ENCODE measurements at regions not wholly inside any gene's neighbourhood (a gene's known extent, or its start where the extent isn't known, plus 50 kb on each side); places are given as distances from the start of the nearest gene placed in this dataset.

DNA sequence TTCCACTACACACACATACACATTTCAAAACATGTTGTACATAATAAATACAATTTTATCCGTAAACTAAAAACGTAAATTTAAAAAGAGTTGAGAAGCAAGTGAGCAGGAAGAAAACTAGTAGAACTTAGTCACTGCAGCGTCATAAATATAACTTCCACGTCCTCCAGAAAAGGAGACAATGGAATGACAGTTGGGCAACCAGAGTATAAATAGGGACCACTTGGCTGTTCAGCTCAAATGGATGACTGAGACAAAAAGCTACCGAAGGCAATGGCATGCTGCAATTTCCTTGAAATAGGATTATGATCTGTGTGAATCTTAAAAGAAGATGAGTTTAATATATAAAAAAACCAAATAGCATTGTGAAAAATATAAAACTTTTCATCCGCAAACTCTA is 438.5 kb upstream of the RGMB start:
- TF ChIP-seq GATA2 (IDR thresholded peaks at IDR 0.05; ENCODE audit: low read depth, low read length): no peak
- no peak for TF ChIP-seq GATA3 (IDR thresholded peaks at IDR 0.05; ENCODE audit: low read depth, low read length)

DNA sequence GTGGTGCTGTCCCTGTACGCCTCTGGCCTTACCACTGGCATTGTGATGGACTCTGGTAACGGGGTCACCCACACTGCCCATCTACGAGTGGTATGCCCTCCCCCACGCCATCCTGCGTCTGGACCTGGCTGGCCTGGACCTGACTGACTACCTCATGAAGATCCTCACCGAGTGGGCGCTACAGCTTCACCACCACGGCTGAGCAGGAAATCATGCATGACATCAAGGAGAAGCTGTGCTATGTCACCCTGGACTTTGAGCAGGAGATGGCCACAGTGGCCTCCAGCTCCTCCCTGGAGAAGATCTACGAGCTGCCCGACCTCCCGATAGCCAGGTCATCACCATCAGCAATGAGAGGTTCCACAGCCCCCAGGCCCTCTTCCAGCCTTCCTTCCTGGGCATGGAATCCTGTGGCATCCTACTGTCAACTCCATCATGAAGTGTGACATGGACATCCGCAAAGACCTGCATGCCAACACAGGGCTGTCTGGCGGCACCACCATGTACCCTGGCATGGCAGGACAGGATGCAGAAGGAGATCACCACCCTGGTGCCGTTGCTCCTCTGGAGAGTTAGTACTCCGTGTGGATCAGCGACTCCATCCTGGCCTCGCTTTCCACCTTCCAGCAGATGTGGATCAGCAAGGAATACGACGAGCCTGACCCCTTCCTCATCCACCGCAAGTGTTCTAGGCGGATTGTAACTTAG is 434.2 kb upstream of the RGMB start:
- no peak for TF ChIP-seq GATA2 (IDR thresholded peaks at IDR 0.05; ENCODE audit: low read depth, low read length)
- TF ChIP-seq GATA3 (IDR thresholded peaks at IDR 0.05; ENCODE audit: low read depth, low read length): no peak

DNA sequence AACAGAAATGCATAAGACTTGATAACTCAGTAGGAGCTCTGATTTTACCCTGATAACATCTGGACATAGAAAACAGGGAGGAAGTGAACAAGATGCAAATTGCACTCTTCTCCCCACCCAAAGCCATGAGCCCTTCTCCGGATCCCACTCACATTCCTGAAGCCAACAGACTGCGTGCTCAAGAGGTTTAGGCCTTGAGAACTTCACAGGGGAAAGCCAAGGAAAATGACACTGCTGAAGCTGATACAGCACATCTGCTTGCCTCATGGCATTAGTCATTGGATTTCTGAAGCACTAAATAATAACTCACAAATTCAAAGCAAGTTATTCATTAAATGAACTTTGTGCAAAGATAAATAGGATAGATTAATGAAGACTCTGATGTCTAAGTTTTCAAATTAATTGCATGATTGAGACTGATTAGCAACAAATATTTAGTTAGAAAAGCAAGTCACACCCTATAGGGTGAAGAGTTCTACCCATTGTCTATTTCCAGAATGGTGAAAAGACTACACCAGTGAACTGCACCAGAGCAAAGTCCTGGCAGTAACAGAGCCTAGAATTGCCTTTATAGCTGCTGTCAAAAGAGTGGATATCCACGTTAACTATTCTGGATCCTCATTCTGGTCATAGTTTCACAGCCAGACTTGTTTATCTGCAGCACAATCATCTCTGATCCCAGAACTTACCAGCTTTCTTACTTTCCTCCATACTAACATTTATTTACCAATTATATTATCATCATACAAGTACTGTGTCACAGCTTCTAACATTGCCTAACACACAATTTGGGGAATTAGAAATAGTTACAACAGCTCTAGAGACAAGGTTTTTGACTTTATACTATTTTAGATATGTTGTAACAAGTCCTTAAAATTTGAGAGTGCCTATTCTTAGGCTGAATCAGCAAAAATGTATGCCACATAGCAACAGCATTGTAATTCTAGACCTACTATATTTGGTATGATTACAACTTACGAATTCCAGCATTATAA is 432.1 kb upstream of the RGMB start:
- no peak for TF ChIP-seq GATA2 (IDR thresholded peaks at IDR 0.05; ENCODE audit: low read depth, low read length)
- TF ChIP-seq GATA3 (IDR thresholded peaks at IDR 0.05; ENCODE audit: low read depth, low read length): no peak

DNA sequence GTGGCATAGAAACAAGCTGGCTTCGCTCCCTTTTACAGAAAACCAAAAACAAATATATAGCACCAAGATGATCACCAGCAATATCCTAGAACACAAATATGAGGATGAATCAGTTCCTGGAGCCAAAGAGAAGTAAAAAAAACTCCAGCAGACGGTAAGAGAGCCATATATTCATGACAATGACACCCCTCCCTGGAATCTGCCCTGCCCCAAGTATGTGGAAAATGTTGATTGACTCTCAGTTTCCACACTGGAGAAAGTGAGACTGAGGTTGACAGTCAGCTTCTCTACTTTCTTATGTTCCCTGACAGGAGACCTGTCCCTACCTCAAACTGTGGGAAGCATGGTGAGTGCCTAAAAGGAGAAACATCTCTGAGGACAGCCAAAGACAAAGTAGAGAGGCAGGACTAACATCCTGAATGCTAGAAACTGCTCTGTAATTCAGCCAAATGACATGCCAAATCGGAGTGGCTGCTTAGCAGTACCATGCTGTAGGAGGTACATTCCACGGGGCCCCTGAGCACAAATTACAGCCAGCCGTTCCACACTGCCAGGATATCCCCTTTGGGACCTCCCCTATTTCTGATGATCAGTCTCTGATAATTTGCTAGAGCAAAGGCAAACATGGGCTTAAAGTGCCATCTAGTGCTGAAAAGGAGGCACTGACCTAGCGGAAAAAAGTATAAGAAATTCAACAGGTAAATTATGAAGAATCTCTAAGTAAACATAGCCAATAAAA is 424.0 kb upstream of the RGMB start:
- TF ChIP-seq GATA2 (IDR thresholded peaks at IDR 0.05; ENCODE audit: low read depth, low read length): no peak
- TF ChIP-seq GATA3 (IDR thresholded peaks at IDR 0.05; ENCODE audit: low read depth, low read length): no peak

DNA sequence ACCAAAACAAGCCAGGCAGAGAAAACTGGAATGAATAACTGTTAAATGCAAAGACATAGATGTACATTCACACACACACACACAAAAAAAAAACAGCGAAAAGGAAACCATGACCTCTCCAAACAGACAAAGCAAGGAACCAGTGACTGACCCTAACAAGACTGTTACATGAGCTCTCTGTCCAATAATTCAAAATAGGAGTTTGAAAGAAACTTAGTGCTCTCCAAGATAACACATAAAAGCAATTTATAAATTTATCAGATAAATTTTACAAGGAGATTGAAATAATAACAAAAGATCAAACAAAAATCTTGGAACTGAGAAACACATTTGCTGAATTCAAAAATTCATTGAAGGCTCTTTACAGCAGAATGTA is 423.5 kb upstream of the RGMB start:
- no peak for TF ChIP-seq GATA2 (IDR thresholded peaks at IDR 0.05; ENCODE audit: low read depth, low read length)
- TF ChIP-seq GATA3 (IDR thresholded peaks at IDR 0.05; ENCODE audit: low read depth, low read length): no peak

DNA sequence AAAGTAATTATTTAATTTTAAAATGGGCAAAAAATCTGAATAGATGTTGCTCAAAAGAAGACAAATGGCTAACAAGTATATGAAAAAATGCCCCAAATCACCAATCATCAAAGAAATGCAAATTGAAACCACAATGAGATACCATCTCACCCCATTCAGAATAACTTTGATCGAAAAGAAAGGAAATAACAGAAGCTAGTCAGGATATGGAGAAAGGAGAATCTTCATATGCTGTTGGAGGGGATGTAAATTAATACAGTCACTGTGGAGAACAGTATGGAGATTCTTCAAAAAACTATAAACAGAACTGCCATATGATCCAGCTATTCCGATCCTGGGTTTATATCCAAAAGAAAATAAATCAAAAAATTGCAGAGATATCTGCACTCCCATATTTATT is 418.5 kb upstream of the RGMB start:
- TF ChIP-seq GATA2 (IDR thresholded peaks at IDR 0.05; ENCODE audit: low read depth, low read length) (no peak), GATA3 (IDR thresholded peaks at IDR 0.05; ENCODE audit: low read depth, low read length) (no peak)

DNA sequence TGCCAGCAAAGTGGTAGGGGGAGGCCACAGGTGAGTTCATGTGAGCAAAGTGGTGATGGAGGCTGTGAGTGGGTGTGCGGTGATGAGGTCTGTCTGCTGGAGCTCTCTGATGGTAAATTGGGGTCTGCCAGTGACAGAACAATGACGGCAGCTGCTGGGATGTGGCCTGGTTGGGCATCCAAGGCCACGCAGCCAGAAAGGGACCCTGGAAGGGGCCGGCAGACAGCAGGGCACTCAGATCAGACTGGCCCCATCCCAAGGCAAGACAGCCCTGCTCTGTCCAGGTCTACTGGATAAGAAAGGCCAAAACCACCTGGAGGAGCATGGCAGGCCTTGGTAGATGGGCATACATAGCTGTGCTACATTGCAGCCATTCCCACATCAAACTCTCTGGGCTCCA is 412.9 kb upstream of the RGMB start:
- TF ChIP-seq GATA2 (IDR thresholded peaks at IDR 0.05; ENCODE audit: low read depth, low read length) (no peak), GATA3 (IDR thresholded peaks at IDR 0.05; ENCODE audit: low read depth, low read length) (no peak)

DNA sequence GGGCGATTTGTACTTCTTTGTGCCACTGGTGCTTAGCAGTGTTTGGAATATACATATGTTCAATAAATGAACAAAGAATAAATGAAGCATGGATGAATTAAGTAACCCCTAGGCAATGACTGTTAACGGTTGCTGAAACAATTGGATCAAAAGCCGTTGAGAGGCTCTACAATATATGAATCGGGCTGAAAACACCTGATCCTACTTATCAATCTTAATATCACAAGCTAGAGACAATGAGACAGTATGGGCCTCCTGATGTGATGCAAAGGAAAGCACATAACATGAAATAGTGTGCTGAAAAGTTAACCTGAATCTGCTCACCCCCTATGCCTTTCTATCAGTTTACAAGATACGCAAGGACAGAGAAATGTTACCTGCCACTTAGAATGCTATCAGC is 410.3 kb upstream of the RGMB start:
- TF ChIP-seq GATA3 (IDR thresholded peaks at IDR 0.05; ENCODE audit: low read depth, low read length) (no peak), GATA2 (IDR thresholded peaks at IDR 0.05; ENCODE audit: low read depth, low read length) (no peak)

DNA sequence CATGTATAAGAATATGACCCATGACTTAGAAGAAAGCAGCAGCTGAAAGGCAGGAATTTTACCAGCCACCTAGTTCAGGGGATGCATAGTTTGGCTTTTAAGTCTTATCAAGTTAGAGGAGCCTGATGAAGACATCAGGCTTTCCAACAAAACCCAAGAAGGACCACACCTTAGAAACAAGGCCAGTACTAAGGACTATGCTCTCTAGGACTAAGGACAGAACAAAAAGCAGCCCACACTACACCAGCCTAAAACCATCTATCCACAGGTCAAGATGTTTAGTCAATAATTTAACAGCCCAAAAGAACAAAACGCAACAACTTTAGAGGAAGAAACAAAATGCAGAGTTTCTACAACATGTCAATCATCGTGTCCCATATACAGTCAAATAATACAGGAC is 408.9 kb upstream of the RGMB start:
- TF ChIP-seq GATA2 (IDR thresholded peaks at IDR 0.05; ENCODE audit: low read depth, low read length) (no peak), GATA3 (IDR thresholded peaks at IDR 0.05; ENCODE audit: low read depth, low read length) (no peak)

DNA sequence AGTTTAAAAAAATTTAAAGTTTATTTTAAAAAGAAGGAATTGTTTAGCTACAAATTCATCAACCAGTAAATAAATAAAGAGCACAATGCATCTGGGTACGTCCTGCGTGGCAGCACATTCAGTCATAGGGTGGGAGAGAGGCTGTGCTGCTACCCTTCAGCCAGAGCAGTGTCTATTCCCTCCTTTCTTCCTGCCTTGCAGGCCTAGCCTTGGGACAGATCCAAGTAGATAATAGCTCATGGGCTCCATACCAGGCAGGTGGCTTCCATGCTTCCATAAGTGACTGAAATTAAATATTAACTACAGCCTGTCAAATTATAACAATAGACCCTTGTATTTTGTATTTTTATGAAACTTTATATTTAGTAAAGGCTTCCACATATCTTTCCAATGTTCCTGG is 408.3 kb upstream of the RGMB start:
- TF ChIP-seq GATA3 (IDR thresholded peaks at IDR 0.05; ENCODE audit: low read depth, low read length) (no peak), GATA2 (IDR thresholded peaks at IDR 0.05; ENCODE audit: low read depth, low read length) (no peak)

DNA sequence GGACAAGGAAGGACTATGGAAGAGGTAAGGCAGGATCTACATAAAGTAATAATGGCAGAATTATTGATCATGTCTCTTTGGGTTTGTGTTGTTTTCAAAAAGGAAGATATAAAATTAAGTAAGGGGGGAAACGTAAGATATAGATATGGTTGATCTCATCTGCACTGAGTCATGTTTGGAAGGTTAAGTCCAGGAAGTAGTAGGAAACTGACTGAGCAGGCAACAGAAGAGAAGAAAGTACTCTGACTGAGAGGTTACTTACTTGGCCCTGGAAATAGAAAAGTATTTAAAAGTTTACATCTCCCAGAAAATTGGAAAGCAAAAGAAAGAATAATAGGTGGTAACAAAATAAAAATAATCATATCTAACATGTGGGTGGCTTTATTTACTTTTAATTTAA is 405.3 kb upstream of the RGMB start:
- TF ChIP-seq GATA2 (IDR thresholded peaks at IDR 0.05; ENCODE audit: low read depth, low read length) (no peak), GATA3 (IDR thresholded peaks at IDR 0.05; ENCODE audit: low read depth, low read length) (no peak)

DNA sequence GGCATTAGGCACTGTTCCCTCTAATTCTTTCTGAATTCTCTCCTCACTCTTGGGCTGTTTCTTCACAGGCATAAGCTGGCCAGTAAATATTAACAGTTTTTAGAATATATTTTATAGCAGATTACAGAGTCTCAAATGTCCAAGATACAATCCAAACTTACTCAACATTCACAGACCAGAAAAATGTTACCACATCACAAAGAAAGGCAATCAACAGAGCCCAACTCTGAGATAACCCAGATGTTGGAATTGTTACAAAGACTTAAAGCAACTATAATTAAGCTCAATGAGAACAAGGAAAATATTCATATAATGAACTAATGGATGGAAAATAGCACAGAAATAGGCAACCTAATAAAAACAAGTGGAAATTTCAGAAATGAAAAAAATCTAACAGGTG is 401.1 kb upstream of the RGMB start:
- TF ChIP-seq GATA2 (IDR thresholded peaks at IDR 0.05; ENCODE audit: low read depth, low read length): no peak
- no peak for TF ChIP-seq GATA3 (IDR thresholded peaks at IDR 0.05; ENCODE audit: low read depth, low read length)

DNA sequence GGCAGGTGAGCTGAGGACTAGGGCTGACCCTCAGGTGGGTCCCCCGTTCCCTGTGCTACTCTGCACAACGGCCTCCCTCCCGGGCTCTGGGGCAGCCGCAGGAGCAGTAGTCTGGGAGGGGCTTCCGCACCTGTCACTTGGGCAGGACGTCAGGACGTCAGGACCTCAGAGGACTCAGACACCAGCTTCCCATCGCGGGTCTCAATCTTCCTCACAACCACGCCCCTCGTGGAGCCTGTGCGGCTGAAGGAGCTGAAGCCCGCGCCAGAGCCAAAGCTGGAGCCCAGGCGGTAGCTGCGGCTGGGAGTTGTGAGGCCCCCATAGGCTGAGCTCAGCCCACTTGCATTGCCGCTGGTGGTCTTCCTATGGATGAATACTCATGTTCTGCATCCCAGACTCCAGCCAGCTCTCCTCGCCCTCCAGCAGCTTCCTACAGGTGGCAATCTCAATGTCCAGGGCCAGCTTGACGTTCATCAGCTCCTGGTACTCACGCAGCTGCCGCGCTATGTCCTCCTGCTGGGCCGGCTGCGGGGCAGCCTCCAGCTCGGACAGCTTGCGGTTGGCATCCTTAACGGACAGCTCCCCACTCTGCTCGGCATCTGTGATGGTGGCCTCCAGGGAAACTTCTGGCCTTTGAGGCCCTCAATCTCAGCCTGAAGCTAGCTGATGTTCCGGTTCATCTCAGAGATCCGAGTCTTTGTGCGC is 381.4 kb upstream of the RGMB start:
- TF ChIP-seq GATA3 (IDR thresholded peaks at IDR 0.05; ENCODE audit: low read depth, low read length): no peak
- TF ChIP-seq GATA2 (IDR thresholded peaks at IDR 0.05; ENCODE audit: low read depth, low read length): no peak

DNA sequence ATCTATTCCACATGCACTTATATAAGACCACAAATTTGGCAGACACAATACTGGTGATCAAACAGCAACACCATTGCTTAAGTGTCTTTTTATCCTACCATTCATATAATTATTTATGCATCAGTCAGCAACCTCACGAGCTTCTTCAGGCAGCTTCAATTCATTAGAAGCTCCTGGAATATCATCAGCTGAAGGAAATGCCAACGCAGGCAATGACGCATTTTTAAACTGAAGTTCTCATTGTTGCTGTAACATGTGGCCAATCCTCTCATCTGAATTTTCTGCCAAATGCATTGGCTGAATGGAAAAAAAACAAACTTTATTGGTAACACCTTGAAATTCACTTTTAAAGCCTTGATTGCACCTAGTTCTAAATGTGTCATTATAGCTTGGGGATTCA is 376.4 kb upstream of the RGMB start:
- no peak for TF ChIP-seq GATA3 (IDR thresholded peaks at IDR 0.05; ENCODE audit: low read depth, low read length)
- no peak for TF ChIP-seq GATA2 (IDR thresholded peaks at IDR 0.05; ENCODE audit: low read depth, low read length)

Data from SH-SY5Y (cell line).